ENCODE measurements at regions not wholly inside any gene's neighbourhood (a gene's known extent, or its start where the extent isn't known, plus 50 kb on each side); places are given as distances from the start of the nearest gene placed in this dataset.

DNA sequence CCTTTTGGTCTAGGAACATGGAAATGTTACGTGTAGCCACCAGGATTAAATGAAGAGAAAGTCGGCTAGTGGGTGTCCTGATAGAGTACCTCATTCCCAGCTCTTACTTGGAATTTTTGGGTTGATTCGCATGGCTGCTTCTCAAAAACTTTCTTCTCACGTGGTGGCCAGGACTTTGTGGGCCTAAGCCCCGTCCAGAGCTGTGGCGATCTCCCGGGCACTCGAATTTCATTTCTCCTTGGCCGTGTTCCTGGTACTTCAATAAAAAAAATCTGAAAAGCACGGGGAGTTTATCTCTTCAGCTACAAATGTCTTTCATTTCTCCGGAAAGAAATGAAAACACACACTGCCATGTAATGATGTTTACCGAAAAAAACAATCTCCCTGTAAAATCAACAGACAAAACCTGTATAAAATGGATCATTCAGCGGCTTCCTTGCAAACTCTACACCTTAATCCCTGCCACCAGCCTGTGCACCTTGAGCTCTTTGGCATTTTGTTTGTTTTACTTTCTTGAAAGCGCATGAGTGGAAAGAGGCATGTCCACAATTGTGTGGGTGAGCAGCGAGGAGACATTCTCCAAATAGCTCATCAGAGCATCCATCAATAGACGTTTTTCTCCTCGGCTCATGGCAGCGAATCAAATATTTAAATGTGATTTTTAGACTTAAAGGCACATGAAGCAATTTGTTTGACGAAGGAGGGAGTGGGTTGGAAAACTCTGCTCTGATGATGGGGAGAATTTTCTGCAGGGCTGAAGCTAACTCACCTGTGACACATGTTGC lies 173.1 kb downstream of the TFAP2C start:
- Histone ChIP-seq H3K4me1 (ENCODE audit: control insufficient read depth in 1 of 2, insufficient read depth in 1 of 2, low read depth in 1 of 2, low read length in 1 of 2) (no peaks in the 10 kb centered on the region), H3K27me3 (peaks cover 16% of the 10 kb centered on the region), H3K9me3 (no peaks in the 10 kb centered on the region), H3K36me3 (no peaks in the 10 kb centered on the region), H3K27ac (no peak overlapping the region), H3K4me3 (ENCODE audit: low read depth in 1 of 2, low read length in 1 of 2) (no peak overlapping the region)
- TF ChIP-seq, protein P1, sequence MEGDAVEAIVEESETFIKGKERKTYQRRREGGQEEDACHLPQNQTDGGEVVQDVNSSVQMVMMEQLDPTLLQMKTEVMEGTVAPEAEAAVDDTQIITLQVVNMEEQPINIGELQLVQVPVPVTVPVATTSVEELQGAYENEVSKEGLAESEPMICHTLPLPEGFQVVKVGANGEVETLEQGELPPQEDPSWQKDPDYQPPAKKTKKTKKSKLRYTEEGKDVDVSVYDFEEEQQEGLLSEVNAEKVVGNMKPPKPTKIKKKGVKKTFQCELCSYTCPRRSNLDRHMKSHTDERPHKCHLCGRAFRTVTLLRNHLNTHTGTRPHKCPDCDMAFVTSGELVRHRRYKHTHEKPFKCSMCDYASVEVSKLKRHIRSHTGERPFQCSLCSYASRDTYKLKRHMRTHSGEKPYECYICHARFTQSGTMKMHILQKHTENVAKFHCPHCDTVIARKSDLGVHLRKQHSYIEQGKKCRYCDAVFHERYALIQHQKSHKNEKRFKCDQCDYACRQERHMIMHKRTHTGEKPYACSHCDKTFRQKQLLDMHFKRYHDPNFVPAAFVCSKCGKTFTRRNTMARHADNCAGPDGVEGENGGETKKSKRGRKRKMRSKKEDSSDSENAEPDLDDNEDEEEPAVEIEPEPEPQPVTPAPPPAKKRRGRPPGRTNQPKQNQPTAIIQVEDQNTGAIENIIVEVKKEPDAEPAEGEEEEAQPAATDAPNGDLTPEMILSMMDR (IDR thresholded peaks at IDR 0.05): no peak

DNA sequence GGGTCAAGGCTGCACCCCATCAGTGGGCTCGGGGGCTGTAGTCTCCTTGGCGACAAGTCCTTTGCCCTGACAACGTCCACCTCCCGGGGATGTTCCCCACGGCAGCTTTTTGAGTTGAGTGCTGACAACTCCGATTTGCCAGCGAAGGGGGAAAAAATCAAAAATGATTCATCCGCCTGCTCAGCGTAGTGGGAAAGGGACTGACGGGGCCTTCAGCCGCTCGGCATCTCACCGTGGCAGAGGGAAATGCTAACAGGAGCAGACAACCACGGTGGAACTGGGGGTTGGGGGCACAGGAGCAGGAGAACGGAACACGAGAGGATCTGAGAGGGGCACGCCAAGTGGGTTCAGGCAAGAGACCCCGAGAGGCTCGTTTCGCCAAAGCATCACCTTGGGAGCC lies 173.7 kb downstream of the TFAP2C start:
- Histone ChIP-seq H3K27me3 (peaks cover 22% of the 10 kb centered on the region), H3K27ac (no peak overlapping the region), H3K4me3 (ENCODE audit: low read depth in 1 of 2, low read length in 1 of 2) (no peak overlapping the region), H3K4me1 (ENCODE audit: control insufficient read depth in 1 of 2, insufficient read depth in 1 of 2, low read depth in 1 of 2, low read length in 1 of 2) (no peaks in the 10 kb centered on the region), H3K9me3 (no peaks in the 10 kb centered on the region), H3K36me3 (no peaks in the 10 kb centered on the region)
- TF ChIP-seq, protein P1 (IDR thresholded peaks at IDR 0.05): no peak

DNA sequence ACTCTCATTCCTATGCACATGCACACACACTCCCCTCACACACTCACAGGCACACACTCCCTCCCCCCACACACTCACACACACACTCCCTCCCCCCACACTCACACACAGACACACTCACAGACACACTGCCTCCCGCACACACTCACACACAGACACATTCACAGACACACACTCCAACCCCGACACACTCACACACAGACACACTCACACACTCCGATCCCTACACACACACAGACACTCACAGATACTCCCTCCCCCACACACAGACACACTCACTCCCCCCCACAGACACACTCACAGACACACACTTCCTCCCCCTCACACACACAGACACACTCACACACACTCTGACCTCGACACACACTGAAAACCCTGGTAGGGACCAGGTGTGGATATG lies 176.2 kb downstream of the TFAP2C start:
- Histone ChIP-seq H3K36me3 (no peaks in the 10 kb centered on the region), H3K4me3 (ENCODE audit: low read depth in 1 of 2, low read length in 1 of 2) (no peak overlapping the region), H3K27me3 (peaks cover 43% of the 10 kb centered on the region), H3K4me1 (ENCODE audit: control insufficient read depth in 1 of 2, insufficient read depth in 1 of 2, low read depth in 1 of 2, low read length in 1 of 2) (no peaks in the 10 kb centered on the region), H3K9me3 (no peaks in the 10 kb centered on the region), H3K27ac (no peak overlapping the region)
- TF ChIP-seq, protein P1 (IDR thresholded peaks at IDR 0.05): no peak

DNA sequence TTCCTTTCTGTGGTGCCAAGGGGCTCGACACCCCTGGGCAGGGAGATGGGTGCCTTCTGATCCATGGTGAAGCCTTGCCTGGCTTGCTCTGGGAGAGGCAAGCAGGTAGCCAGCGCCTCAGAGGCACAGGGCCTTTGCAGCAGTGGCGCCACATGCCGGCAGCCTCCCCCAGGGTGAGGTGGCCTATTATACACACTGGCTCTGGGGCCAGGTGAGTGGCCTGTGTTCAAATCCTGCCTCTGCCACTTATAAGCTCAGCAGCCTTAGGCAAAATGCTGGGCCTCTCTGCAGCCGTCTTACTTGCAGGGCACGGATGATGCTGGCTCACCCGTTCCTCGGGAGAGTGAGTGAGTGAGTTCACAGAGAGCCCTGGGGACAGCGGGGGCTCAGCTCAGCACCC lies 176.9 kb downstream of the TFAP2C start:
- peaks cover 43% of the 10 kb centered on the region for H3K27me3 ChIP-seq
- TF ChIP-seq, protein P1 (IDR thresholded peaks at IDR 0.05): no peak
- no peaks in the 10 kb centered on the region for H3K4me1 ChIP-seq (ENCODE audit: control insufficient read depth in 1 of 2, insufficient read depth in 1 of 2, low read depth in 1 of 2, low read length in 1 of 2)
- H3K36me3 ChIP-seq: no peaks in the 10 kb centered on the region
- H3K4me3 ChIP-seq (ENCODE audit: low read depth in 1 of 2, low read length in 1 of 2): no peak overlapping the region
- no peaks in the 10 kb centered on the region for H3K9me3 ChIP-seq
- no peak overlapping the region for H3K27ac ChIP-seq

DNA sequence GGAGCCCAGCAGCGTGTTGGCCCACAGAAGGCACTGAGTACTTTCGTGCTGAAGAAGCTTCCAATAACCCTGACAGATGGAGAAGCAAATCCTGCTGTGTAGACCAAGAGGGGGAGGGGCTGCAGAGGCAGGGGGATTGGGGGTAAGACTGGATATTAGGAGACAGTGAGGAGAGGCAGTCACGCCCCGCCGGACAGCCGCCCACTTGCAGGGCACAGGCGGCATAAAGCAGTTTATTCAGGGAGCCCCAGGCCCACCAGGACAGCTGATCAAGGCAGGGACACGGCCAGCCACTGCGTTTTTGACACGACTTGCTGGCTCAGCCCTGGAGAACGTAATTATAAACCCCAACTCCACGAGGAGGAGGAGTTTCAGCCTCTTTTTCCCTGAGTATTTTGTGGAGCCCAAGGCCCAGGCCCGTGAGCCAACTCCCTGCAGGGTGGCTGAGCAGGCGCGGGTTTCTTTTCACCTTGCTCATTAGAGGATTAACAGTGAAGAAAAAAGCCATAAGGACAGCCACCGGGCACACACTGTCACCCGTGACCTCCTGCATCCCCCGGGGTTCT lies 177.9 kb downstream of the TFAP2C start:
- Histone ChIP-seq H3K4me1 (ENCODE audit: control insufficient read depth in 1 of 2, insufficient read depth in 1 of 2, low read depth in 1 of 2, low read length in 1 of 2) (no peaks in the 10 kb centered on the region), H3K36me3 (no peaks in the 10 kb centered on the region), H3K9me3 (no peaks in the 10 kb centered on the region), H3K4me3 (ENCODE audit: low read depth in 1 of 2, low read length in 1 of 2) (no peak overlapping the region), H3K27ac (no peak overlapping the region), H3K27me3 (peaks cover 43% of the 10 kb centered on the region)
- TF ChIP-seq, protein P1 (IDR thresholded peaks at IDR 0.05): no peak
